ENCODE measurements at regions not wholly inside any gene's neighbourhood (a gene's known extent, or its start where the extent isn't known, plus 50 kb on each side); places are given as distances from the start of the nearest gene placed in this dataset.

- TF ChIP-seq CTCF (IDR thresholded peaks at IDR 0.05 in 8 of 11, conservative IDR thresholded peaks at IDR 0.05 in 3 of 11) (no peak), POLR2A (IDR thresholded peaks at IDR 0.05) (no peak), POLR2AphosphoS5 (IDR thresholded peaks at IDR 0.05) (no peak)
Observed at GRCh38 chr10:2918489-2918888, 148.9 kb upstream of the PFKP start.

Measured in spleen (tissue), 7 donors.